NT2/D1 (cell line): ENCODE measurements at regions not wholly inside any gene's neighbourhood (a gene's known extent, or its start where the extent isn't known, plus 50 kb on each side); places are given as distances from the start of the nearest gene placed in this dataset.

ENCODE experiments used
- SUZ12 ChIP-seq: IDR thresholded peaks from 2 replicates; pipeline ENCODE4 v1.6.1; 2011; ENCODE audit not compliant: insufficient read length, insufficient read depth; ENCODE audit errors: extremely low read depth
- YY1 ChIP-seq: IDR thresholded peaks from 2 replicates; pipeline ENCODE4 v1.6.1; 2011; ENCODE audit not compliant: insufficient read length, insufficient read depth
- ZNF274 ChIP-seq: IDR thresholded peaks from 2 replicates; pipeline ENCODE4 v1.6.1; 2011; ENCODE audit warnings: mild to moderate bottlenecking, low read depth, low read length

- no peak for TF ChIP-seq ZNF274
- no peak for TF ChIP-seq YY1
- no peak for TF ChIP-seq SUZ12
Measured at GRCh38 chr17:74113326-74113725, 90.2 kb upstream of the RPL38 start.
